Colonic mucosa (tissue), 4 donors: ENCODE measurements at regions not wholly inside any gene's neighbourhood (a gene's known extent, or its start where the extent isn't known, plus 50 kb on each side); places are given as distances from the start of the nearest gene placed in this dataset.

Experiments used
- DNase-seq: peaks from one replicate; pipeline ENCODE4 v3.0.0-alpha.2; 2020
- H3K27ac ChIP-seq: fragments of 200-600 bp; one replicate; pipeline ENCODE4 v1.8.0; 2021
- H3K27me3 ChIP-seq: fragments of 200-600 bp; one replicate; pipeline ENCODE4 v1.8.0; 2021
- H3K36me3 ChIP-seq: fragments of 200-600 bp; one replicate; pipeline ENCODE4 v1.8.0; 2021
- H3K4me1 ChIP-seq: fragments of 200-600 bp; one replicate; pipeline ENCODE4 v1.8.0; 2021; ENCODE audit warnings: mild to moderate bottlenecking
- H3K4me3 ChIP-seq: fragments of 200-600 bp; one replicate; pipeline ENCODE4 v1.8.0; 2021
- H3K9ac ChIP-seq, 2 donors: one replicate each; pipeline ENCODE4 v1.7.0; 2013; ENCODE audit warnings: control low read depth in 2 of 2, low read depth in 2 of 2, low read length in 2 of 2
- H3K9me3 ChIP-seq: fragments of 200-600 bp; one replicate; pipeline ENCODE4 v1.8.0; 2021
- CTCF ChIP-seq: fragments of 200-600 bp; IDR thresholded peaks from one replicate; pipeline ENCODE4 v1.8.0; 2022; ENCODE audit warnings: antibody characterized with exemption, mild to moderate bottlenecking
- intact Hi-C: fragments of 100-400 bp; cut with DNase I; formaldehyde crosslinking; loops from one replicate; pipeline ENCODE4 v1.14.1; 2022
- donor health status: healthy.
- donor health status: DM: no; HTN: no; CAD: no.
- donor health status: DM: no; HTN: no; CAD: no.

GRCh38 chr17:77313831-77314230 lies 173.1 kb downstream of the SEC14L1 start:
- DNase-seq: no peak
- peaks cover 22% of the 10 kb centered on the region for H3K4me1 ChIP-seq
- no peaks in the 10 kb centered on the region for H3K36me3 ChIP-seq
- H3K27me3 ChIP-seq: no peaks in the 10 kb centered on the region
- H3K9ac ChIP-seq: no peak overlapping the region
- TF ChIP-seq CTCF: no peak
- H3K27ac ChIP-seq: peak overlapping the region; percentile 69
- no peaks in the 10 kb centered on the region for H3K9me3 ChIP-seq
- H3K4me3 ChIP-seq: no peak overlapping the region
- intact Hi-C loops: no loop called here

GRCh38 chr17:77314601-77315000 lies 173.8 kb downstream of the SEC14L1 start:
- Histone ChIP-seq H3K9ac (no peak overlapping the region), H3K27ac (no peak overlapping the region), H3K36me3 (no peaks in the 10 kb centered on the region), H3K9me3 (no peaks in the 10 kb centered on the region), H3K27me3 (no peaks in the 10 kb centered on the region), H3K4me1 (peaks cover 25% of the 10 kb centered on the region), H3K4me3 (no peak overlapping the region)
- intact Hi-C loops: no loop called here
- no peak for DNase-seq
- TF ChIP-seq CTCF: no peak

DNA sequence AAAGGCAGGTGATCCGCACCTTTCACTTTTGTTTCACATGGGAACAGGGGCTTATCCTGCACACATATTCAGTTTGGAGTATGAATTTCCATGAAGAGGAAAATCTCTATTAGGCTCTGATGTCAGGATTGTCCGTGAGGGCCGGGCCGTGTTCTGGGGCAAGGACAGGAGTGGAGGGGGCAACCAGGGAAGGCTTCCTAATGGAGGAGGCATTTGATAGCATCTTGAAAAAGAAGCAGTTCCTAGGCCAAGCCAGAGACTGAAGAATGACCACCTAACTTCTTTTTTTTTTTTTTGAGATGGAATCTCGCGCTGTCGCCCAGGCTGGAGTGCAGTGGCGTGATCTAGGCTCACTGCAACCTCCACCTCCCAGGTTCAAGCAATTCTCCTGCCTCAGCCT lies 174.2 kb downstream of the SEC14L1 start:
- Histone ChIP-seq H3K4me3 (no peak overlapping the region), H3K27me3 (no peaks in the 10 kb centered on the region), H3K9me3 (no peaks in the 10 kb centered on the region), H3K9ac (no peak overlapping the region), H3K36me3 (no peaks in the 10 kb centered on the region), H3K4me1 (peaks cover 25% of the 10 kb centered on the region), H3K27ac (no peak overlapping the region)
- no peak for TF ChIP-seq CTCF
- DNase-seq: no peak
- intact Hi-C loops: no loop called here

DNA sequence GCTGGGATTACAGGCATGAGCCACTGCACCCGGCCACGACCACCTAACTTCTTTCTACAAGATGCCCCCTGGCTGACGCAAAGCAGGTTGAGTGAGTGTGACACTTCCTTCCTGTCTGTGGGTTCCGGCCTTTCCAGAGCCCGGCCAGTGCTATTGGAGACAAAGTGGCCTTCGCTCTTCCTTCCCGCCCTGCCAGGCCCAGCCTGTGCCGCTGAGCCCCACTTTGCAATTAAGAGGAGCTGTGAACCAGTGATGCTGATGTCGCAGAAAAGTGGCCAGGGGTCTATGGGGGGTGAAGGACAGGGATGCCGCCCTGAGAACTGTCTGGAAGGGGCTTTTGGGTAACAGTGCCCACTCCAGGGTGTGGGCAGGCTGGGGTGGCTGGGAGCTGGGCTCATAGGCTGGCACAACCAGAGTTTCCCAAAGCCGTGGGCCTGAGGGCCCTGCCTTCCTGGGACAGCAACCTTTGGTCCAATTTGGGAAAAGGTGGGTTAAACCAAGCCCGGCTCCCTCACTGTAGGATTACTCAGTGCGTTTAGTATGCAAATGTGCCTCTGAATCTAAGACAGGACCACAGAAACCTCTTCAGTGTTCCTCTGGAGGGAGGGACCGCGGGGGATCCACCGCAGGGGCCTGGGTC lies 174.9 kb downstream of the SEC14L1 start:
- Histone ChIP-seq H3K36me3 (no peaks in the 10 kb centered on the region), H3K27ac (no peak overlapping the region), H3K9ac (no peak overlapping the region), H3K9me3 (no peaks in the 10 kb centered on the region), H3K4me1 (peaks cover 25% of the 10 kb centered on the region), H3K27me3 (no peaks in the 10 kb centered on the region), H3K4me3 (no peak overlapping the region)
- intact Hi-C loops: no loop called here
- TF ChIP-seq CTCF: no peak
- DNase-seq: no peak

GRCh38 chr17:77316191-77316641 lies 175.4 kb downstream of the SEC14L1 start:
- no peak for DNase-seq
- no peak for TF ChIP-seq CTCF
- Histone ChIP-seq H3K4me3 (no peak overlapping the region), H3K4me1 (peaks cover 25% of the 10 kb centered on the region), H3K27me3 (no peaks in the 10 kb centered on the region), H3K27ac (no peak overlapping the region), H3K9ac (peak overlapping the region in 1 of 2 donors; percentile 14), H3K36me3 (no peaks in the 10 kb centered on the region), H3K9me3 (no peaks in the 10 kb centered on the region)
- intact Hi-C loops: no loop called here
